GM18907 (cell line): ENCODE measurements at regions not wholly inside any gene's neighbourhood (a gene's known extent, or its start where the extent isn't known, plus 50 kb on each side); places are given as distances from the start of the nearest gene placed in this dataset.

Experiments used
- ATAC-seq: cut with Tn5 transposase; IDR thresholded peaks from one replicate; pipeline ENCODE4 v1.9.1; 2021; ENCODE audit warnings: mild to moderate bottlenecking, moderate library complexity; ENCODE audit not compliant: unreplicated experiment

DNA sequence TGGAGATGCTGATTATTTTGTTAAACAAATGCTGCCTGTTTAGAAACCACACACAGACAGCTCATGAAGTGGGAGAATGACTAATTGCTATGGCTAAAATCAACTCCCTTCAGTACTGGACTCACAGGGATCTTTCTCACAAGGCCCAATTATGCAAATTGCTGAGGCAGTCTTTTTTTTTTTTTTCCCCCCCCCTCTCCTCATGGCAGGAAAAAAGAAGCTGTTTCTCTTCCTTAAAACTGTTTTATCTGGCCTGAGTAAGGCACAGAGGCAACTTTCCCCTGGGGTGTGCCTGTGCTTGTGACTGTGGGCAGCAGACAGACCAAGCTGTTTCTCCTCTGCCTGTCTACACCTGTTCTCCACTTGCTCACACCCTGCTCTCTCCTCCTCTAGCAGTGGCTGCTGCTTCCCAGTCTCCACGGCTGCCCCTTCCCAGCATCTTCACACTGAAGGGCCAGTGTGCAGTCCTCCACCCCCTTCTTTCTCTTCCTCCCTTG is 65.4 kb upstream of the STEAP1B start:
- peak; percentile 36 for ATAC-seq

DNA sequence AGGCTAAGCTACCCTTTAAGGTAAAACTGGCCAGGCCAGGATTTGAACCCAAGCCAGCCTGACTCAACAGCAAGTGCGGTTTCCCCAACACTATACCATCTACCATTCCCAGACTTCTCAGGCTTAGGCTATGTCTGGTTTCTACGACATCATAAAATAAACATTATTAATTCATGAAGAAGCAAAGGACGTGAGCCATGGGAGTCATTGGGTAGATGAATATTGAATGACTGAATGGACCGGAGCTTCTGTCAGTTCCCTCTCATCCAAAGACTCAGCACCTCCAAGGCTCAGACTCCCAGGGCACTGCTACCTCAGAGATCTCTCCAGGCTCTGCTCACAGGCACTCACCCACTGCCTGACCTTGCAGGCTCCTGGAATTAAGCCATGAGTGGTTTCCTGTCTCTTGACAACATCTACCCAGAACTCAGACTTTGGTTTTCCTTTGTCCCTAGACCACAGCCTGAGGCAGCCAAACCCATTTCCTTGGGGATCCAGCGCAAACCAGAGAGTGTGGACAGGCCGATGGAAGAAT is 64.6 kb upstream of the STEAP1B start:
- ATAC-seq = no peak

DNA sequence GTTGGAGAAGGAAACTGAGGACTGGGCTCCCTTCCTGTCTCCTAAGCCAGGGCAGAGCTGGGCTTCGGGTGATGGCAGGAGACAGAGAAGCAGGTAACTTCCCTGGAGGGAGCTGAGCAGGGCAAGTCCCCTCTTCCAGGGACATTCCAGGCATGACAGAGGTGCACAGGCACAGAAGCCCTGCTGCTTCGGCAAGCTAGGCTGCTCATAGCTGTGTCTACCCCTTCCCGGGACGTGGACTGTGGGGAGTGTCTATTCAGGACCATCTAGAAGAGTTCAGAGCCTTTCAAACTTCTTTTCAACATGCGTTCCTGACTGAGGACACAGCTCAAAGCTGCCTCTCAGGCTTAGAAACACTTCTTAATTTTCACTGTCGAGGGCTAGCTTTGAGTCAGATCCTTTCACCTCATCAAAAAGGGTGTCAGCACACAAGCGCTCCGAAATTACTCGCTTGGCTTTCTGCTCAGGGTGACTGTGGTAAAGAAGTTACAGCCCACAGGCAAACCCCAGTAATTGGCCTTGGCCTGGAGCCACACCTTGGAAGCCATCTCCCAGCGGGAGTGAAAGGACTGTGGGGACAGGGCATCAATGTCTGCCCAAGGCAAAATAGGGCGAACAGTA is 63.7 kb upstream of the STEAP1B start:
- peak; percentile 33 for ATAC-seq

DNA sequence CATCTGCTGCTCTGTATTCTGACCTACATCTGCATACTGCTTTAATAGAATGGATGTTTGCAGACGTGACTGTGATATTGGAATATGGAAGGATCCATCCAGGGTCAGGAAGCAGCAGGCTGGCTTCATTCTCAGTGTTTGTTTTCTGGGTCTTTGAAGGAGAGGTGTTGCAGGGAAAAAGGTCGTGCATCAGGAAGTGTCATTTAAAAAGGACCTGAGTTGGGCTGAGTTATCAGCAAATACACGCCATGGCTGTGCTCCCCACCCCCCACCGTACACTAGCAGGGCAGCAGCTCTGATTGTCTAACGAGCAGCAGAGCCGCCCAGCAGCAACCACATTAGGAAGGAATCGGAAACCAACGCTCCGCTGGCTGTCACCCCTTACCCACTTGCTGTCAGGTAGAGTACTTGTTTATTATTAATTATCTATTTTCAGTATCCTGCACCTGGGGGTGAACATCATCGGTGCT is 63.1 kb upstream of the STEAP1B start:
- ATAC-seq = peak; percentile 46

DNA sequence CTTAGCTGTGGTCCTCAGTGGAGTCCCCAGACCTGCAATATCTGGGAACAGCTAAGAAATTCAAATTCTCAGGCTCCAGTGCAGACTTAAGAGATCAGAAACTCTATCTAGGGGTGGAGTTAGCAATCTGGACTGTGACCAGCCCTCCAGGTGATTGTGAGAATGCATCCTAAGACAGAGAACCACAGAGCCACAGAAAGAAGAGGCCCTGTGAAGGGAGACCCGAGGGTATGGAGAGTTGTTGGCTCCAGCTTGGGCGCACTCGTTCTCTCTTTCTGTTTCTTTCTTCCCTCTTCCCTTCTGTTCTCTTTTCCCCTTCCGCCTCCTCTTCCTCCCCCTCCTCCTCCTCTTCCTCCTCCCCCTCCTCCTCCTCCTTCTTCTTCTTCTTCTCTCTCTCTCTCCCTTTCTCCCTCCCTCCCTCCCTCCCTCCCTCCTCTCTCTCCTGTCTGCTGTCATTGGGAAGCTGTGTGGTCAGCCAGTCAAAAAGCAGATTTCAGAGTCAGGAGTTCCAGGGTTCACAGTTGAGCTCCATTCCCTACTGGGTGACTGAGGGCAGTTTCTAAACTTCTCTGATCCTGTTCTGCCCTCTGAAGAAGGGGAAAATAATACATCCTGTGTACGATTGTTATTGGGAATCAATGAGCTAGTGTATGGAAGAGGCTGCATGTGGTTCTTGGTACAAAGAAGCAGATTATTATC is 62.1 kb upstream of the STEAP1B start:
- no peak for ATAC-seq

DNA sequence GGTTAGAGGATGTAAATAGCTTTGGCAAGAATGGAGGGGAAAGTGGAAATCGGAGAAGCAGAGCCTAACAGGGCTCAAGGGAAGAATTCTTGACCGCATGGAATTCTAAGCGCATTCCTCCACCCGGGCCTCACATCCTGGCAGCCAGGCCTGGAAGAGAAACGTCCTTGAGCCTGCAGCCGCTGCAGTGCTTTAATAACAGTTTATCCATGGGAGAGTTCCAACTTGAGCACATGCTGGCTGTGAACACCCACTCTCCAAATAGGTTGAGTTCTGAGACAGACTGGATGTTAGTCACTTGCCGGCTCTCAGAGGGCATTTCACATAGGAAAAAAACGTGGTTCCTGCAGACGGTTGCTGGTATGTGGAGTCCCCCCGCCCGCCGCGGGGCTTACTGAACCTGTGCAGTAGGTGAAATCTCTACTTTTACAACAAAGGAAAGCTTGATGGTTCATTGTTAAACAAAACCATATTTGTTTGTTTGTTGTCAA is 61.4 kb upstream of the STEAP1B start:
- ATAC-seq = no peak

DNA sequence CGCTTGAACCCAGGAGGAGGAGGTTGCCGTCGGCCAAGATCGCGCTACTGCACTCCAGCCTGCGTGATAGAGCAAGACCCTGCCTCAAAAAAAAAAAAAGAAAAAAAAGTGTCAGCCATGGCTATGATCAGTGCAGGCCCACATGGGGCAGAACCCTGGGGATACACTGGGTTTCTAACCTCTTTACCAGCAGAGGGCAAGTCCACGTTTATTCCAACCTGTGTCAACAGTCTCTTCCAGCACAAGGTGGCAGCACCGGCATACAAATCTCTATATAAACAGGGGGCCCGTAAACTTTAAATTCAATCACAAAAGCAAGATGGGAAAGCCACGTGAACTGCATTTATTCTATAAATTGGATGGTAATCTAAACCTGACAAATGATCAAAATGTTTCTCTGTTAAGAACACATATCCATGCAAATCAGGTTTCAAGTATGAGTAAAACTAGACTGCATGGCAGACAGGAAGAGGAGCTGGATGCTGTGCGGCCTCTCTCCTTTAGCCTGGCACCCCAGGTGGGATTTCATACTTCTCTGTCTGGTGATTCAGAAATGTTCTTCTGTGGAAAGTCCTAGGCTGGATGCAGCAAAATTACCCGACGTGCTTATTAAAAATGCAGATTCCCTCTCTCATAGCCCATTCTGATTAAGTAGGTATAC is 60.0 kb upstream of the STEAP1B start:
- peak; percentile 50 for ATAC-seq

DNA sequence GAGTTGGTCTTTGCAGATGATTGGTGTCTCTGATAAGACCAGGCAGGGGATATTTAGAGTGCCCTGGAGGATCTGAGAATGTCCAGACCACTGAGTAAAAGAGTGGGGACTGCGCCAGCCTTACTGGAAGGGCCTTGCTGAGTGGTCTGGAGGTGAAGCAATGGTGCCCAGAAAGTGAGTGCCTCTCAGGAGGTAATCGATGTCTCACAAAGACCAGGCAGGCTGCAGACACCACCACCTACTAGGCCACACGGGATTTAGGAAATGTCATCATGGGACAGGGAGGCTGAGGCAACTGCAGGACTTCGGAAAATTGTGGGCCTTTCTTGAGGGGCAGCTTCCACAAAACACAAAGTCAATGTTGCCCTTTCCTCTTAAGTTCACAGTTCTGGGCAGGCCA is 57.2 kb upstream of the STEAP1B start:
- no peak for ATAC-seq

DNA sequence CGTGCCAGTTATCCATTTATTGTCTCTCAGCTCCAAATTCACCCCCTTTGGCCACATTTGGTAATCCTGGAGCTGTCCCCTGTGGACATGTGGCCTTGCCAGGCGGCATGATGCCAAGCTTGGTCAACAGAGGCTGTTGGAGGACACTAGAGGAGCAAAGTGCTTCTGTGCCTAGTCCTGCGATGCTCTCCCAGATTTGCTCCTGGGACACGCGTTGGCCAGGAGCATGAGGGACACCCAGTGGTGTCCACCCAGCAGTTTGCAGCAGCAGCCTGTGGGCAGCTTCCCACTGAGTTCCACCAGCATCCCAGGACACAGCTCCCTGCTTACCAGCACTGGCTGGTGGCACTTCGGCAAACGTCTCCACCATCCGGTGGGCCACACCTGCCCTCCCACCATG is 55.5 kb upstream of the STEAP1B start:
- no peak for ATAC-seq

DNA sequence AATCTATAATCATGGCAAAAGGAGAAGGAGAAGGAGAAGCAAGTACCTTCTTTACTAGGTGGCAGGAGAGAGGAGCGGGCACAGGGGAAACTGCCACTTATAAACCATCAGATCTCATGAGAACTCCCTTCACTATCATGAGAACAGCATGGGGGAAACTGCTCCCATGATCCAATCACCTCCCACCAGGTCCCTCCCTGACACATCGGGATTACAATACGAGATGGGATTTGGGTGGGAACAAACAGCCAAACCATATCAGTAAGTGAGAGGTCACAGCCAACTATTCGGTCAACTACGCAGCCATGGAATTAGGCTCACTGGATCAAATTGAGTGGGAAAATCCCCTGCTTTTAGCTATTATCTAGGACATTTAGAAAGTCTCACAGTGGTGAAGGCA is 54.2 kb upstream of the STEAP1B start:
- no peak for ATAC-seq

DNA sequence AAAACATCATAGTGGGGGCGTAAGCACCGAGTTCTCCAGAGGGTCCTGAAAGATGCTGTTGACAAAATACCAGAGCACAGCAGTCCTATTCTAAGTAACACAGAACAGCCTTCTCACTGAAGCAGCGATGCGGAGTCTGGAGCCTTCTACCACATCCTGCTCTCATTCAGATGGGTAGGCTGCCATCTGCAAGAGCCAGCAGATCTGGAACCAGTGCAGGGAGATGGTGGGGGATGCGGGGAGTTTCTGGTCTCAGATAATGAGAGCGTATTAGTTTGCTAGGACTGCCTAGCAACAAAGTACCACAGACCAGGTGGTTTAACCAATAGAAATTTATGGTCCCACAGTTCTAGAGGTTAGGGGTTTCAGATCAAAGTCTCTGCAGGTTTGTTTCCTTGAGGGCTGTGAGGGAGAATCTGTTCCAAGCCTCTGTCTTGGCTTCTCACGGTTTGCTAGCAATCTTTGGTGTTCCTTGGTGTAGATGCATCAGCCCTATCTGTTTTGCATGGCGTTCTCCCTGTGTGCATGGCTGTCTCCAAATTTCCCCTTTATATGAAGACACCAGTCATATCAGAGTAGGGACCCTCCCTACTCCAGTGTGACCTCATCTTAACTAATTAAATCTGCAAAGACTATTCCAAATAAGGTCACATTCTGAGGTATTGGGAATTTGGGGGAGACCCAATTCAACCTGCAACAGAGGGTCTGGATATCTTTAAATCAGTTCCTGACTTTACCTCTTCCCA is 52.0 kb upstream of the STEAP1B start:
- peak; percentile 86 for ATAC-seq

DNA sequence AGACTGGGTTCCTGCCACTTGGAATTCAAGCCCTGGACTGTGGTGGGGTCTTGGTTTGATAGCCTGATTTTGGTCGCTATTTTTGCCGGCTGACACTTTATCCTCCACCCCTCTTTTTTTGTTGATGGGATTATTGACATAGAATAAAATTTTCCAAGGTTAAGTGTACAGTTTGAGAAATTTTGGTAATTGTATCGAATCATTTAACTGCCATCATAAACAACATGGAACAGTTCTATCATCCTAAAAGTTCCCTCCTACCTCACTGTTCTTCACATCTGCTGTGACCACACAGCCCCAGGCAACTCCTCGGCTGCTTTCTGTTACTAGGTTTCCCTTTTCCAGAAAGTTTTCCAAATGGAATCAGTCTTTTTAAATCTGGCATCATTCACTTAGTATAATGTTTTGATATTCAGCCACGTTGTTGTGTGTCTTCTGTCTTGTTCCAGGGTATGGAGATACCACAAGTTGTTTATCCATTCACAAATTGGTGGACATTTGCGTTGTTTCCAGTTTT is 50.6 kb upstream of the STEAP1B start:
- ATAC-seq = no peak

DNA sequence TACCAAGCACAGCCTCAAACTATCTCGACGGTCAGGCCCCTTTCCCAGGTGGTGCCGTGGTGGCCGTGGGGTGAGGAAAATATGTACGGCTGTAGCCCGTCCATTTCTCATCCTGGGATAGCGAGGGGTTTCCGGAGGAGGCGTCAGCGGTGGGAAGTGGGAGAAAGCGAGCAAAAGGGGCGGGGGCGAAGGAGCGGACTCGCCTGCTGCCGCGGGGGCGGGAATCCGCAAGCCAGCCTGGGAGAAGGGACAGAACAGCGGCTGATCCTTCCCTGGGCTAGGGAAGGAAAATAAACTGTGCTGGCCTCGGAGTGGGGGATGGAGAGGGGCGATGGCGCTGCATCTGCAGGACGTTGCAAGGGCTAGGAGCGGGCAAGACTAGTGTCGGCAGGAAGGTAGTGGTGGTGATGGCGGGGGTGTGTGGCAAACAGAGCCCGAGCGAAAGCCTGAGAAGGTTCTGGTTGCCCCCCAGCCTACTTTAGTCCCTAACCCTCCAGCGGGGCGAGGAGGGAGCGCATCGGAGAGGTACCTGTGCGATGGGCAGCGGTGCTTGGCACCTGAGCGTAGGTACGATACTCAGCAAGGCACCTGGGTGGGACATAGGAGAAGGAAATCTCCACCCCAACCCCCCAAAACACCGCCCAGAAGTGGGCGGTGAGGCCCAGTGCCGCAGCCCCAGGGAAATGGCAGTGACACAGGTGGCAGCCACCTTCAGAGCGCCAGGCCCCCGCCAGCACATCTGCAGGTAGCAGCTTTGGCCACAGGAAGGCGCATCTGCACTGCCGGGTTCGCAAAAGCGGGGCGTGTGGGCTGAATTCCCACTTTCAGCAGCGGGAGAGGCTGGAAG is 49.9 kb upstream of the STEAP1B start:
- ATAC-seq = no peak
